Heart left ventricle (tissue), 16 donors: ENCODE measurements at regions not wholly inside any gene's neighbourhood (a gene's known extent, or its start where the extent isn't known, plus 50 kb on each side); places are given as distances from the start of the nearest gene placed in this dataset.

Experiments
- ATAC-seq, 4 donors: fragments of 200-7000 bp; cut with Tn5 transposase; one replicate each; pipeline ENCODE4 v1.9.1; 2020 to 2022; ENCODE audit warnings: moderate library complexity in 4 of 4, mild to moderate bottlenecking in 3 of 4, moderate number of reproducible peaks in 1 of 4
- DNase-seq, 5 donors: peaks; one replicate each; pipeline ENCODE4 v3.0.0-alpha.2; 2020
- H3K27ac ChIP-seq, 12 donors: fragments of 200-600 bp; sonication (generic) in 4 of 12; one replicate each; pipeline versions ENCODE4 v1.5.0 to v1.8.0; 2016 to 2022; ENCODE audit warnings: mild to moderate bottlenecking in 2 of 12
- H3K27me3 ChIP-seq, 9 donors: fragments of 200-600 bp; sonication (generic) in 2 of 9; one replicate each; pipeline versions ENCODE4 v1.5.1 to v1.8.0; 2016 to 2022; ENCODE audit warnings: mild to moderate bottlenecking in 3 of 9
- H3K36me3 ChIP-seq, 9 donors: fragments of 200-600 bp; sonication (generic) in 2 of 9; one replicate each; pipeline versions ENCODE4 v1.5.0 to v1.8.0; 2018 to 2022; ENCODE audit warnings: mild to moderate bottlenecking in 2 of 9
- H3K4me1 ChIP-seq, 12 donors: fragments of 200-600 bp; sonication (generic) in 4 of 12; one replicate each; pipeline versions ENCODE4 v1.5.0 to v1.8.0; 2016 to 2022; ENCODE audit warnings: mild to moderate bottlenecking in 3 of 12
- H3K4me3 ChIP-seq, 12 donors: fragments of 200-600 bp; sonication (generic) in 4 of 12; one replicate each; pipeline versions ENCODE4 v1.5.0 to v1.8.0; 2017 to 2022; ENCODE audit warnings: mild to moderate bottlenecking in 9 of 12, moderate library complexity in 4 of 12
- H3K9me3 ChIP-seq, 12 donors: fragments of 200-600 bp; sonication (generic) in 4 of 12; one replicate each; pipeline versions ENCODE4 v1.5.0 to v1.8.0; 2016 to 2022; ENCODE audit warnings: mild to moderate bottlenecking in 1 of 12
- CTCF ChIP-seq, 12 donors: fragments of 200-600 bp; sonication (generic) in 4 of 12; IDR thresholded peaks; one replicate each; pipeline versions ENCODE4 v1.5.0 to v1.8.0; 2018 to 2022; ENCODE audit warnings: antibody characterized with exemption in 12 of 12, mild to moderate bottlenecking in 5 of 12
- POLR2A ChIP-seq, 2 donors: fragments of 450-650 bp; IDR thresholded peaks; one replicate each; pipeline ENCODE4 v1.6.1; 2017; ENCODE audit warnings: antibody characterized with exemption in 2 of 2, mild to moderate bottlenecking in 2 of 2, moderate library complexity in 2 of 2
- WGBS, 4 donors: extraction: QIAGEN DNeasy Blood & Tissue Kit in 2 of 4; methylation state at CpG; one replicate each; pipeline versions ENCODE4 v1.1.5 to v1.1.7; 2013 to 2018; 5-methylcytosine and 5-hydroxymethylcytosine counted together
- intact Hi-C, 10 donors: fragments of 100-400 bp; cut with DNase I; formaldehyde crosslinking; loops; one replicate each; pipeline versions ENCODE4 v1.11.1 to v1.14.2; 2022
- donor health status: ischemic (EF 13 %, LVEDD 7.1; RV severe dilation, severe dysfunction).
- donor health status: healthy with polysubstance abuse.
- donor health status: DM: no; HTN: yes; CAD: no.
- donor health status: DM: no; HTN: no; CAD: no.
- donor health status: ischemic (EF 25% LVEDD 6.9; RV normal size, moderate dysfunction).
- donor health status: ischemic (EF 25% LVEDD 5.7; RV mildly dilated, moderate dysfunction).
- donor health status: healthy.
- donor health status: DM: yes; HTN: yes; CAD: no.
- donor health status: ischemic (EF 35%, LVEDD 5.7; RV mildly dilated, moderate dysfunction).
- donor health status: nonischemic (EF 11% LVEDD 7.7; RV severe dilation, severe dysfunction).
- donor health status: DM: yes; HTN: yes; CAD: no.
- donor health status: PGD.
- donor health status: ischemic (EF 29% LVEDD 5.4; RV normal size, mild dysfunction).
- donor health status: nonischemic (EF 23%, LVEDD 6.1; RV moderate dilation, normal function).

- WGBS, 4 donors: 92 to 95% (median 94%) methylated on average over 8 of the region's 8 CpGs
These were observed 133.0 kb upstream of the PRMT8 start for GRCh38 chr12:3357950-3358525.

GRCh38 chr12:3359478-3359877 lies 131.5 kb upstream of the PRMT8 start:
- Histone ChIP-seq H3K27me3 (peaks cover 0 to 21% (median 3%) of the 10 kb centered on the region in 9 donors), H3K27ac (no peak overlapping the region), H3K36me3 (no peaks in the 10 kb centered on the region), H3K9me3 (no peaks in the 10 kb centered on the region), H3K4me1 (peaks cover 0 to 12% (median 5%) of the 10 kb centered on the region in 12 donors), H3K4me3 (no peak overlapping the region)
- TF ChIP-seq CTCF (IDR thresholded peaks at IDR 0.05) (no peak), POLR2A (IDR thresholded peaks at IDR 0.05) (no peak)
- intact Hi-C loops: no loop called here
- ATAC-seq: no peak
- WGBS, 4 donors: 97 to 98% (median 97%) methylated on average over 2 of the region's 2 CpGs
- DNase-seq: no peak

More at GRCh38 chr12:3357950-3358525, 133.0 kb upstream of the PRMT8 start:
- no peak overlapping the region for H3K4me3 ChIP-seq
- H3K9me3 ChIP-seq: no peaks in the 10 kb centered on the region
- ATAC-seq: no peak
- DNase-seq: no peak
- H3K4me1 ChIP-seq: peaks cover 0 to 12% (median 5%) of the 10 kb centered on the region in 12 donors
- H3K27ac ChIP-seq: no peak overlapping the region
- intact Hi-C loops: no loop called here
- TF ChIP-seq POLR2A (IDR thresholded peaks at IDR 0.05) (no peak), CTCF (IDR thresholded peaks at IDR 0.05) (no peak)
- peaks cover 0 to 6% (median 0%) of the 10 kb centered on the region in 9 donors for H3K27me3 ChIP-seq
- H3K36me3 ChIP-seq: no peaks in the 10 kb centered on the region

- Histone ChIP-seq H3K27me3 (peaks cover 0 to 36% (median 20%) of the 10 kb centered on the region in 9 donors), H3K4me1 (peaks cover 0 to 10% (median 3%) of the 10 kb centered on the region in 12 donors), H3K36me3 (no peaks in the 10 kb centered on the region), H3K4me3 (no peak overlapping the region), H3K9me3 (no peaks in the 10 kb centered on the region), H3K27ac (no peak overlapping the region)
- ATAC-seq: peak in 1 of 4 donors; percentile 41
- intact Hi-C loops: no loop called here
- no peak for DNase-seq
- TF ChIP-seq POLR2A (IDR thresholded peaks at IDR 0.05): no peak
- no peak for TF ChIP-seq CTCF (IDR thresholded peaks at IDR 0.05)
- WGBS, 4 donors: 88 to 95% (median 90%) methylated on average over 6 of the region's 6 CpGs
These were observed 129.9 kb upstream of the PRMT8 start for GRCh38 chr12:3361146-3361545.

- DNase-seq (no peak), ATAC-seq (no peak)
- Histone ChIP-seq H3K9me3 (no peaks in the 10 kb centered on the region), H3K36me3 (no peaks in the 10 kb centered on the region), H3K27ac (no peak overlapping the region), H3K4me1 (peaks cover 0 to 12% (median 3%) of the 10 kb centered on the region in 12 donors), H3K27me3 (peaks cover 0 to 40% (median 21%) of the 10 kb centered on the region in 9 donors), H3K4me3 (no peak overlapping the region)
- WGBS, 4 donors: 82 to 89% (median 84%) methylated on average over 6 of the region's 6 CpGs
- intact Hi-C loops: no loop called here
- TF ChIP-seq POLR2A (IDR thresholded peaks at IDR 0.05) (no peak), CTCF (IDR thresholded peaks at IDR 0.05) (no peak)
These were observed 128.3 kb upstream of the PRMT8 start for GRCh38 chr12:3362737-3363136.
